ENCODE measurements at regions not wholly inside any gene's neighbourhood (a gene's known extent, or its start where the extent isn't known, plus 50 kb on each side); places are given as distances from the start of the nearest gene placed in this dataset.

GRCh38 chr5:82822634-82822927, 254.6 kb downstream of the TMEM167A start:
- intact Hi-C loops (cut with DNase I; ENCODE audit: low total_unique reads), result no loop called here
- DNase-seq, result no peak
- Histone ChIP-seq H3K27ac (no peak overlapping the region), H3K9me3 (no peaks in the 10 kb centered on the region), H3K36me3 (no peaks in the 10 kb centered on the region), H3K4me3 (no peak overlapping the region), H3K27me3 (replicated peaks in 1 of 7) (no peaks in the 10 kb centered on the region), H3K4me1 (no peaks in the 10 kb centered on the region)
- 77 to 95% (median 91%) methylated on average over 4 of the region's 4 CpGs for WGBS, 5 donors
- TF ChIP-seq POLR2AphosphoS5 (IDR thresholded peaks at IDR 0.05) (no peak), CTCF (IDR thresholded peaks at IDR 0.05 in 8 of 11, conservative IDR thresholded peaks at IDR 0.05 in 3 of 11) (no peak), POLR2A (IDR thresholded peaks at IDR 0.05) (no peak)

GRCh38 chr5:82821846-82822633, 255.2 kb downstream of the TMEM167A start:
- Histone ChIP-seq H3K4me3 (no peak overlapping the region), H3K9me3 (no peaks in the 10 kb centered on the region), H3K4me1 (no peaks in the 10 kb centered on the region), H3K27me3 (replicated peaks in 1 of 7) (no peaks in the 10 kb centered on the region), H3K27ac (no peak overlapping the region), H3K36me3 (no peaks in the 10 kb centered on the region)
- 83 to 93% (median 92%) methylated on average over 3 of the region's 3 CpGs for WGBS, 5 donors
- DNase-seq, result no peak
- no peak for TF ChIP-seq POLR2A (IDR thresholded peaks at IDR 0.05)
- TF ChIP-seq POLR2AphosphoS5 (IDR thresholded peaks at IDR 0.05), result no peak
- no peak for TF ChIP-seq CTCF (IDR thresholded peaks at IDR 0.05 in 8 of 11, conservative IDR thresholded peaks at IDR 0.05 in 3 of 11)
- intact Hi-C loops (cut with DNase I; ENCODE audit: low total_unique reads), result no loop called here

GRCh38 chr5:82820961-82821845, 256.0 kb downstream of the TMEM167A start:
- Histone ChIP-seq H3K4me1 (no peaks in the 10 kb centered on the region), H3K4me3 (no peak overlapping the region), H3K36me3 (no peaks in the 10 kb centered on the region), H3K27me3 (replicated peaks in 1 of 7) (no peaks in the 10 kb centered on the region), H3K9me3 (no peaks in the 10 kb centered on the region), H3K27ac (peak overlapping the region in 2 of 8 donors; percentile 8 to 15)
- WGBS, 5 donors, result 57 to 67% (median 62%) methylated on average over 10 of the region's 10 CpGs
- intact Hi-C loops (cut with DNase I; ENCODE audit: low total_unique reads), result no loop called here
- TF ChIP-seq POLR2A (IDR thresholded peaks at IDR 0.05), result no peak
- DNase-seq, result no peak

GRCh38 chr5:82820188-82820587, 257.0 kb downstream of the TMEM167A start:
- no peaks in the 10 kb centered on the region for H3K9me3 ChIP-seq
- H3K4me1 ChIP-seq, result no peaks in the 10 kb centered on the region
- H3K36me3 ChIP-seq, result no peaks in the 10 kb centered on the region
- H3K27ac ChIP-seq, result no peak overlapping the region
- WGBS, 5 donors, result 59 to 81% (median 71%) methylated on average over 1 of the region's 1 CpG
- no peaks in the 10 kb centered on the region for H3K27me3 ChIP-seq (replicated peaks in 1 of 7)
- no peak for DNase-seq
- TF ChIP-seq POLR2A (IDR thresholded peaks at IDR 0.05) (no peak), POLR2AphosphoS5 (IDR thresholded peaks at IDR 0.05) (no peak), CTCF (IDR thresholded peaks at IDR 0.05 in 8 of 11, conservative IDR thresholded peaks at IDR 0.05 in 3 of 11) (no peak)
- no peak overlapping the region for H3K4me3 ChIP-seq
- intact Hi-C loops (cut with DNase I; ENCODE audit: low total_unique reads), result no loop called here
